Spinal cord (tissue), 9 donors: ENCODE measurements at regions not wholly inside any gene's neighbourhood (a gene's known extent, or its start where the extent isn't known, plus 50 kb on each side); places are given as distances from the start of the nearest gene placed in this dataset.

ENCODE experiments used
- DNase-seq, 6 donors: peaks; one replicate each; pipeline versions ENCODE4 v3.0.0 to v3.0.0-alpha.2; 2013 to 2015; ENCODE audit warnings: low spot score in 6 of 6, low read depth in 4 of 6
- H3K27ac ChIP-seq: one replicate; pipeline ENCODE4 v1.5.1; 2013; ENCODE audit warnings: low read depth, low read length, control low read depth
- H3K27me3 ChIP-seq: one replicate; pipeline ENCODE4 v1.6.1; 2013; ENCODE audit warnings: low read length; ENCODE audit not compliant: control insufficient read depth, insufficient read depth
- H3K36me3 ChIP-seq: one replicate; pipeline ENCODE4 v1.6.1; 2013; ENCODE audit warnings: low read length; ENCODE audit not compliant: control insufficient read depth, insufficient read depth
- H3K4me1 ChIP-seq: one replicate; pipeline ENCODE4 v1.6.1; 2013; ENCODE audit warnings: low read length; ENCODE audit not compliant: control insufficient read depth, insufficient read depth
- H3K4me3 ChIP-seq: one replicate; pipeline ENCODE4 v1.5.1; 2013; ENCODE audit warnings: low read depth, low read length, control low read depth
- H3K9me3 ChIP-seq: one replicate; pipeline ENCODE4 v1.6.1; 2013; ENCODE audit warnings: low read length; ENCODE audit not compliant: control insufficient read depth, insufficient read depth
- WGBS: methylation state at CpG from one replicate; pipeline ENCODE4 v1.1.5; 2013; ENCODE audit warnings: missing lambda C conversion rate; ENCODE audit not compliant: insufficient coverage; 5-methylcytosine and 5-hydroxymethylcytosine counted together
- donor health status: healthy.

GRCh38 chr2:163351143-163351542, 384.7 kb downstream of the FIGN start:
- DNase-seq = peak in 1 of 6 donors; percentile 61
- Histone ChIP-seq H3K27ac (peak overlapping the region; percentile 26), H3K27me3 (no peaks in the 10 kb centered on the region)

DNA sequence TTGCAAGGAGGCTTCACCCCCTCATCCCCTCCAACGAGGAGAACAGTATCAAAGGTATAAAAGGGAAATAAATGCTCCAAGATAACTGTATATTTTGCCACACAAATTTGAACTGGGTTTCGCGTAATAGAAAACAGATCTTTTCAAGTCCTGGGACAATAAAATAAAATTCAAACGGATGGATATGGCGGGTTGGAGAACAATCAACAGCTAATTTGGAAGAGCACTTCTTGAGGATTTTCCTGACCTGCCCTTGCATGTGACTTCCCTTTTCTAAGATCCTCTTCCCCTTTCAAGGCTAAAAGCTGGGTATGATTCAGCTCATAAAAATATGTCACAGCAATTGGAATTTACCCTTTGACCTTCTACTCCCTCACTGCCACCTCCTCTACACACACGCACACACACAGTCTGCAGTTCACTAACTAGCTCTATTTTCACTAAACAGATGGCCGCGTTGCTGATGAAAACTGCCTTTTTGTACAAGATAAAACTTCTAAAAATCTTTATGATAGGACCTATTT, 386.9 kb downstream of the FIGN start:
- H3K27ac ChIP-seq = peak overlapping the region; percentile 93
- H3K4me3 ChIP-seq = peak overlapping the region; percentile 51
- 80% methylated on average over 1 of the region's 8 CpGs for WGBS
- no peaks in the 10 kb centered on the region for H3K27me3 ChIP-seq
- no peaks in the 10 kb centered on the region for H3K36me3 ChIP-seq
- H3K4me1 ChIP-seq = peaks cover 10% of the 10 kb centered on the region
- DNase-seq = peak in 1 of 6 donors; percentile 36
- H3K9me3 ChIP-seq = no peaks in the 10 kb centered on the region

More at GRCh38 chr2:163351143-163351542, 384.7 kb downstream of the FIGN start:
- peaks cover 10% of the 10 kb centered on the region for H3K4me1 ChIP-seq
- no peak overlapping the region for H3K4me3 ChIP-seq
- no CpG with 5 or more reads among the region's 3 CpGs for WGBS
- no peaks in the 10 kb centered on the region for H3K36me3 ChIP-seq
- H3K9me3 ChIP-seq = no peaks in the 10 kb centered on the region

- H3K4me1 ChIP-seq = peaks cover 10% of the 10 kb centered on the region
- H3K9me3 ChIP-seq = no peaks in the 10 kb centered on the region
- H3K27me3 ChIP-seq = no peaks in the 10 kb centered on the region
- WGBS = 3% methylated on average over 36 of the region's 46 CpGs
- peak in 4 of 6 donors; percentile 30 to 81 (median 65) for DNase-seq
- no peaks in the 10 kb centered on the region for H3K36me3 ChIP-seq
- H3K27ac ChIP-seq = peak overlapping the region; percentile 93
- H3K4me3 ChIP-seq = peak overlapping the region; percentile 51
Measured at GRCh38 chr2:163347982-163348856, 387.6 kb downstream of the FIGN start.

- Histone ChIP-seq H3K9me3 (no peaks in the 10 kb centered on the region), H3K4me1 (peaks cover 10% of the 10 kb centered on the region), H3K27me3 (no peaks in the 10 kb centered on the region), H3K4me3 (no peak overlapping the region), H3K36me3 (no peaks in the 10 kb centered on the region), H3K27ac (no peak overlapping the region)
- DNase-seq = peak in 5 of 6 donors; percentile 47 to 93 (median 72)
- no CpG with 5 or more reads among the region's 6 CpGs for WGBS
Measured at GRCh38 chr2:163345795-163346573, 389.8 kb downstream of the FIGN start.

GRCh38 chr2:163343316-163343715, 392.5 kb downstream of the FIGN start:
- no peaks in the 10 kb centered on the region for H3K27me3 ChIP-seq
- no peak for DNase-seq
- no peak overlapping the region for H3K27ac ChIP-seq
- no peaks in the 10 kb centered on the region for H3K36me3 ChIP-seq
- WGBS = 100% methylated on average over 1 of the region's 7 CpGs
- peaks cover 5% of the 10 kb centered on the region for H3K4me1 ChIP-seq
- no peak overlapping the region for H3K4me3 ChIP-seq
- H3K9me3 ChIP-seq = no peaks in the 10 kb centered on the region

DNA sequence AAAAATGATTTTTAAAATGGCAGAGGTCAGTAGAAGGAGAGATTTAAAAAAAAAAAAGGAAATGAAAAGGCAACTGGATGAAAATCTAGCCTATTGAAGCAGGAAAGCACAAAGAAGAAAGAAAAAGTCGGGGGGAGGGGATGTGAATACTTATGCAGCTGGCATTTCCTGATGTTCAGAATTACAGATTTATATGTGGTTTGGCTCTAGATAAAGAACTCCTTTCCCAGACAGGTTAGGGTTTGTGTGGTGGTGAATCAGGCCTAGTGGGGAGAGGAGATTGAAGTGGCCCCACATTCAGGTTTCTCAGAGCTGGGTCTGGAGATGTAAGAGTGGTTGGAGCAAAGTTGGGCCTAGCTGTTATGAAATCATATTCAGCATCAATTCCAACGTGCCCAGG, 394.4 kb downstream of the FIGN start:
- Histone ChIP-seq H3K4me1 (no peaks in the 10 kb centered on the region), H3K4me3 (no peak overlapping the region), H3K9me3 (no peaks in the 10 kb centered on the region), H3K36me3 (no peaks in the 10 kb centered on the region), H3K27me3 (no peaks in the 10 kb centered on the region), H3K27ac (no peak overlapping the region)
- DNase-seq = no peak
- 100% methylated on average over 1 of the region's 2 CpGs for whole genome bisulfite sequencing

- no peak overlapping the region for H3K4me3 ChIP-seq
- no peak for DNase-seq
- H3K27me3 ChIP-seq = no peaks in the 10 kb centered on the region
- no peaks in the 10 kb centered on the region for H3K4me1 ChIP-seq
- H3K27ac ChIP-seq = no peak overlapping the region
- H3K36me3 ChIP-seq = no peaks in the 10 kb centered on the region
- WGBS = 75% methylated on average over 2 of the region's 3 CpGs
- no peaks in the 10 kb centered on the region for H3K9me3 ChIP-seq
Measured at GRCh38 chr2:163338270-163338669, 397.5 kb downstream of the FIGN start.

DNA sequence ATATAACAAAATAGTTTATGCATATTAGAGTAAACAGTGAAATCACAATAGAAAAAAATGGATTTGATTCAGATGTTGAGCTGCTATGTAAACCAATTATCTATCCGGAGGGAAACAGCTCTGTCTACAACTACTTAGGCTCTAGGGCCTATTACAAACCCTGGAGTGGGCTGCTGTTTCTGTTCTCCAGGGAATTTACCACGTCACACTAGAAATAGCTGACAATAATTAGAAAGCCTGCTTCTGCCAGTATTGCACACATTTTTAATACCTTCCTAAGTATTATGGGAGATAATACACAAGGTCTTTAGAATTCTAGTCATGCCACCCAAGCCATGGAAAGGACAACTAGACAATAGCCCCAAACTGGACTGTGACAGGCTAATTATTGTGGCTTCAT, 411.1 kb downstream of the FIGN start:
- H3K27ac ChIP-seq = no peak overlapping the region
- H3K27me3 ChIP-seq = no peaks in the 10 kb centered on the region
- DNase-seq = peak in 1 of 6 donors; percentile 79
- no peaks in the 10 kb centered on the region for H3K9me3 ChIP-seq
- H3K4me1 ChIP-seq = no peaks in the 10 kb centered on the region
- no peaks in the 10 kb centered on the region for H3K36me3 ChIP-seq
- H3K4me3 ChIP-seq = no peak overlapping the region
- WGBS = no CpG with 5 or more reads among the region's 2 CpGs

DNA sequence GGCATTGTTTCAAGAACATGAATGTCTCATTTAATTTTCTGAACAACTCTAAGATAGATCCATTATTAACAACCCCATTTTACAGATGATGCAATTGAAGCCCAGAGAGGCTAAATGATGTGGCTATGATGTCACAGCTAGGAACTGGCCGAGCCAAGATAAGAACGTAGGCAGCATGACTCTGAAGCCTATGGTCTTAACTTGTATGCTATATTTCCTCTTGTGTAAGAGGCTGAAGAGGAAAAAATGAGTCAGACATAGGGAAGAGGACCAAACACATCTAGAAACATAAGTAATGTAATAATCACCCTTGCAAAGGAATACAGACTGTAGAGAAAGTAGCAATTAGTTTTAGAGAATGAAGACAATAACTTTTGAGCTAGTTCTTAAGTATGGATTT, 416.8 kb downstream of the FIGN start:
- H3K9me3 ChIP-seq = no peaks in the 10 kb centered on the region
- H3K4me3 ChIP-seq = no peak overlapping the region
- no peaks in the 10 kb centered on the region for H3K27me3 ChIP-seq
- no peaks in the 10 kb centered on the region for H3K36me3 ChIP-seq
- no peak for DNase-seq
- no peaks in the 10 kb centered on the region for H3K4me1 ChIP-seq
- H3K27ac ChIP-seq = no peak overlapping the region
- no CpG with 5 or more reads among the region's 2 CpGs for WGBS
